Right lobe of liver (tissue), 6 donors: ENCODE measurements at regions not wholly inside any gene's neighbourhood (a gene's known extent, or its start where the extent isn't known, plus 50 kb on each side); places are given as distances from the start of the nearest gene placed in this dataset.

ENCODE experiments used
- ATAC-seq, 4 donors: fragments of 200-7000 bp; cut with Tn5 transposase; one replicate each; pipeline ENCODE4 v1.9.1; 2020; ENCODE audit warnings: mild to moderate bottlenecking in 4 of 4, moderate library complexity in 4 of 4
- DNase-seq, 3 donors: peaks; one replicate each; pipeline ENCODE4 v3.0.0-alpha.2; 2020
- H3K27ac ChIP-seq, 3 donors: fragments of 200-600 bp; one replicate each; pipeline ENCODE4 v1.8.0; 2022
- H3K27me3 ChIP-seq, 2 donors: fragments of 200-600 bp; one replicate each; pipeline ENCODE4 v1.8.0; 2022
- H3K36me3 ChIP-seq, 4 donors: fragments of 200-600 bp; sonication (generic) in 1 of 4; one replicate each; pipeline versions ENCODE4 v1.5.1 to v1.8.0; 2017 to 2022; ENCODE audit warnings: control low read depth in 1 of 4
- H3K4me1 ChIP-seq, 4 donors: fragments of 200-600 bp; sonication (generic) in 1 of 4; one replicate each; pipeline versions ENCODE4 v1.5.1 to v1.8.0; 2017 to 2022; ENCODE audit warnings: control low read depth in 1 of 4
- H3K4me3 ChIP-seq, 3 donors: fragments of 200-600 bp; one replicate each; pipeline ENCODE4 v1.8.0; 2022
- H3K9me3 ChIP-seq, 4 donors: fragments of 200-600 bp; sonication (generic) in 1 of 4; one replicate each; pipeline versions ENCODE4 v1.5.1 to v1.8.0; 2017 to 2022; ENCODE audit warnings: control low read depth in 1 of 4
- POLR2A ChIP-seq: fragments of 450-650 bp; IDR thresholded peaks from one replicate; pipeline ENCODE4 v1.6.1; 2017; ENCODE audit warnings: antibody characterized with exemption, mild to moderate bottlenecking
- WGBS: methylation state at CpG from one replicate; pipeline ENCODE4 v1.1.6; 2018; ENCODE audit warnings: low coverage, low lambda C conversion rate; ENCODE audit not compliant: insufficient coverage; ENCODE audit errors: missing lambda C conversion rate; 5-methylcytosine and 5-hydroxymethylcytosine counted together
- intact Hi-C, 2 donors: fragments of 100-400 bp; cut with DNase I; formaldehyde crosslinking; loops; one replicate each; pipeline versions ENCODE4 v1.11.2 to v1.14.1; 2022
- TF ChIP-seq, protein P1 (sequence below), 4 donors: fragments of 200-600 bp in 3 of 4; fragments of 450-650 bp in 1 of 4; IDR thresholded peaks; one replicate each; pipeline versions ENCODE4 v1.5.1 to v1.8.0; 2016 to 2022; ENCODE audit warnings: antibody characterized with exemption in 4 of 4, mild to moderate bottlenecking in 2 of 4
- donor health status: DM: no; HTN: yes; CAD: no.
- donor health status: DM: no; HTN: no; CAD: no.
- donor health status: DM: no; HTN: no; CAD: no.
- donor health status: DM: no; HTN: yes; CAD: no.
- donor health status: DM: no; HTN: yes; CAD: no.

DNA sequence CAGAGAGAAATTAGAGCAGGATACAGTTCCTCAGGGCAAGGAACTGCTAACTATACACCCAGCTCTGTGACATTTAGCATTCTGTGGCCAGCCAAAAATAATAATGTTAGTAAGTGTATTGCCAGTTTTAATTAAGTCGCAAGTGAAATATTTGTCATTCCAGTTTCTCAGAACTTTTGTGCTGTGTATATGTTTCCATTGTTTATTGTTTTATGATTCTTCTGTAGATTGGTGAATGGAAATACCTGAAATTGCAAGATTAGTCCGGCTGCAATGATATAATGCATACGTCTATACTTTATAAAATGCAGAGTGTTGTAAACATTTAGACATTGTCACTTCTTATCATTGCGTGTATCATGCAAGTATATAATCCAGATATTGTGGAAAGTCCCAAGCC lies 351.3 kb upstream of the GRM7 start:
- Histone ChIP-seq H3K27me3 (no peaks in the 10 kb centered on the region), H3K27ac (no peak overlapping the region), H3K4me3 (no peak overlapping the region), H3K9me3 (no peaks in the 10 kb centered on the region), H3K36me3 (no peaks in the 10 kb centered on the region), H3K4me1 (no peaks in the 10 kb centered on the region)
- DNase-seq = no peak
- 47% methylated on average over 4 of the region's 4 CpGs for WGBS
- TF ChIP-seq, protein P1, sequence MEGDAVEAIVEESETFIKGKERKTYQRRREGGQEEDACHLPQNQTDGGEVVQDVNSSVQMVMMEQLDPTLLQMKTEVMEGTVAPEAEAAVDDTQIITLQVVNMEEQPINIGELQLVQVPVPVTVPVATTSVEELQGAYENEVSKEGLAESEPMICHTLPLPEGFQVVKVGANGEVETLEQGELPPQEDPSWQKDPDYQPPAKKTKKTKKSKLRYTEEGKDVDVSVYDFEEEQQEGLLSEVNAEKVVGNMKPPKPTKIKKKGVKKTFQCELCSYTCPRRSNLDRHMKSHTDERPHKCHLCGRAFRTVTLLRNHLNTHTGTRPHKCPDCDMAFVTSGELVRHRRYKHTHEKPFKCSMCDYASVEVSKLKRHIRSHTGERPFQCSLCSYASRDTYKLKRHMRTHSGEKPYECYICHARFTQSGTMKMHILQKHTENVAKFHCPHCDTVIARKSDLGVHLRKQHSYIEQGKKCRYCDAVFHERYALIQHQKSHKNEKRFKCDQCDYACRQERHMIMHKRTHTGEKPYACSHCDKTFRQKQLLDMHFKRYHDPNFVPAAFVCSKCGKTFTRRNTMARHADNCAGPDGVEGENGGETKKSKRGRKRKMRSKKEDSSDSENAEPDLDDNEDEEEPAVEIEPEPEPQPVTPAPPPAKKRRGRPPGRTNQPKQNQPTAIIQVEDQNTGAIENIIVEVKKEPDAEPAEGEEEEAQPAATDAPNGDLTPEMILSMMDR (IDR thresholded peaks at IDR 0.05) = no peak
- TF ChIP-seq POLR2A = no peak
- intact Hi-C loops = no loop called here
- ATAC-seq = no peak

DNA sequence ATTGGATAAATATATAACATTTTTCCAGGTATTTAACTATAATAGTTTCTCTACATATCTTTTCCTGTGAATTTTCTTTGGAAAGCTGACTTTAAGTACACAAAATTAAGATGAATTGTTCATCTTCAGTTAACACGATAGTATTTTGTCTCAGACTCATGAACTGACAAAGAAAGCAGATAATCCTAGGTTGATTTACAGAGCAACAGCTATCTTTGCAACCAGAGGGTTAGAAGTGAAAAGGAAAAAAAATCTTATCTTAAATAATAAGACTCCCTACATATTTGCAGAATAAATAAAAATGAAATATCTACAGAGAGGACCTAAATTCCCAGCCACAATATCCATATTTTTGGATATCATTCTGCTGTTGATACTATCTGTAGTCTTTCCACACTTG lies 350.2 kb upstream of the GRM7 start:
- TF ChIP-seq, protein P1 (IDR thresholded peaks at IDR 0.05) = no peak
- no peak for TF ChIP-seq POLR2A
- DNase-seq (no peak), ATAC-seq (no peak)
- Histone ChIP-seq H3K4me3 (no peak overlapping the region), H3K27ac (no peak overlapping the region), H3K36me3 (no peaks in the 10 kb centered on the region), H3K27me3 (no peaks in the 10 kb centered on the region), H3K9me3 (no peaks in the 10 kb centered on the region), H3K4me1 (no peaks in the 10 kb centered on the region)
- 47% methylated on average over 1 of the region's 1 CpG for WGBS
- intact Hi-C loops = no loop called here

DNA sequence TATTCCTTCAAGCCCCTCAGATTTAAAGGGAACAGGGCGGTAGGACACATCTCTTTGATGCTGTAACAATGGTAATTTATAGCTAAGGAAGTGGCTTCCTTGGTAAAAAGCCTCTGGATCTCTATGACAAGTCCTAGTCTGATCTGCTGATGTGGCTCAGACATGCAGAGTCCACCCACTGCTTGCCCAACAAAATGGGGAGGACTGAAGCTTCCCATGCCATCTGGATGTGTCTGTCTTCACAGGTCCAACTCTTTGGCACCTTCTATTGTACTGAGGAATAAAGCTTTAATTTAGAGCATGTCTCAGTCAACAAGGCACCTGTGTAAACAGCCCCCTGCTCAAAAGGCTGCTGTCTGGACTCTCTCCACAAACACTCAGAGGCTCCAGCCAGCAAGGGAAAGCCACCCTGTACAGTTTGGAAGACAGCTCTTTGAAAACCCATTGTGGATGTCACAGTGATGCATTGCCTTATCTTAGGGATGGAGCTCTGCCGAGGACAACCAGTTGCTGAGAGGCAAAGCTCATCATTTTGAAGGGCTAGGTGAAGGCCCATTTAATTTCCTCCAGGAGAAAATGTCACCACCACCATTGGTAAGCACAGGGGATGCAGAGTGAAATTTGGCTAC lies 348.6 kb upstream of the GRM7 start:
- Histone ChIP-seq H3K27ac (no peak overlapping the region), H3K36me3 (no peaks in the 10 kb centered on the region), H3K9me3 (no peaks in the 10 kb centered on the region), H3K27me3 (no peaks in the 10 kb centered on the region), H3K4me3 (no peak overlapping the region), H3K4me1 (no peaks in the 10 kb centered on the region)
- no peak for ATAC-seq
- DNase-seq = no peak
- intact Hi-C loops = no loop called here
- WGBS = 15% methylated on average over 1 of the region's 2 CpGs
- TF ChIP-seq, protein P1 (IDR thresholded peaks at IDR 0.05) = no peak
- no peak for TF ChIP-seq POLR2A

DNA sequence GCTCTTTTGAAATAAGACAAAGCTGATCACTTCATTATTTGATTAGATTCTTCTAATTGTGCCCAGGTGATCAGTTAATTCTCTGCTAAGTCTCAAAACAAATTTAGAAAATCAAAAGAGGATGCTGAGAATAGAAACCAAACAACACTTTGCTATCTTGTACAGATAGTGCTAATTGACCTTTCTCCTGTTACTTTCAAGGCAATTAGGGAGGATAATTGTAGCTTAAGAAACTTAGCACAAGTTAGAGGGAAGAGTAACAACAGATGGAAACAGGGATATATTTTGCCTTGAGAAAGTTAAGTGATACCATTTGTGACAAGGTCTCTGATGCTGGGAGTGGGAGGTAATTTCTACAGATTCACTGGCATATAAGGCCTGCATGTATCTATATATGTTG lies 344.8 kb upstream of the GRM7 start:
- H3K9me3 ChIP-seq = no peaks in the 10 kb centered on the region
- TF ChIP-seq POLR2A = no peak
- TF ChIP-seq, protein P1 (IDR thresholded peaks at IDR 0.05) = no peak
- no peak overlapping the region for H3K27ac ChIP-seq
- DNase-seq = no peak
- no peaks in the 10 kb centered on the region for H3K27me3 ChIP-seq
- no peaks in the 10 kb centered on the region for H3K36me3 ChIP-seq
- intact Hi-C loops = no loop called here
- no peaks in the 10 kb centered on the region for H3K4me1 ChIP-seq
- no peak overlapping the region for H3K4me3 ChIP-seq
- no peak for ATAC-seq

DNA sequence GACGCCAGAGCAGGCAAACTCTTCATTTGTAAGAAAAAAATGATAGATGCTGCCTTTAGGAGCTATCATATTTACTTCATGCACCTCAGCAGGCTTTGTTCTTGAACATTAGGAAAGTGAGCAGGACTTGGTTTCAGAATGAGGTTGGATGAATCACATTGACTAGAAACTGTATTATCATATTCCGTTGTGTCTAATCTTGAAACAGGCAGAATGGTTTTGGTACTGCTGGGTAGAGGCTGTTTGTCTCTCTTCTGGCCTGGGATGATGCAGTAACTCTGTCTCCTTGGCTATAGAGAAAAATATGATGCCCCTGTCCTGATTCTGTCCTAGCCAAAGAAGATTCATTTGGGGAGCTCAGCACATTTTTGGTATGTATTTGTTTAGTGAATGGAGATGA lies 344.2 kb upstream of the GRM7 start:
- ATAC-seq (no peak), DNase-seq (no peak)
- Histone ChIP-seq H3K9me3 (no peaks in the 10 kb centered on the region), H3K4me3 (no peak overlapping the region), H3K36me3 (no peaks in the 10 kb centered on the region), H3K27me3 (no peaks in the 10 kb centered on the region), H3K27ac (no peak overlapping the region), H3K4me1 (no peaks in the 10 kb centered on the region)
- TF ChIP-seq, protein P1 (IDR thresholded peaks at IDR 0.05) = no peak
- TF ChIP-seq POLR2A = no peak
- 10% methylated on average over 2 of the region's 2 CpGs for WGBS
- intact Hi-C loops = no loop called here
